ENCODE measurements at regions not wholly inside any gene's neighbourhood (a gene's known extent, or its start where the extent isn't known, plus 50 kb on each side); places are given as distances from the start of the nearest gene placed in this dataset.
A peak's percentile ranks its signal among the peaks of the same experiment; 100 is the strongest.
"Not testable (repeated sequence)": the region's sequence is repeated elsewhere in the genome, so short reads cannot be mapped to it uniquely, and the experiment has no call there.

DNA sequence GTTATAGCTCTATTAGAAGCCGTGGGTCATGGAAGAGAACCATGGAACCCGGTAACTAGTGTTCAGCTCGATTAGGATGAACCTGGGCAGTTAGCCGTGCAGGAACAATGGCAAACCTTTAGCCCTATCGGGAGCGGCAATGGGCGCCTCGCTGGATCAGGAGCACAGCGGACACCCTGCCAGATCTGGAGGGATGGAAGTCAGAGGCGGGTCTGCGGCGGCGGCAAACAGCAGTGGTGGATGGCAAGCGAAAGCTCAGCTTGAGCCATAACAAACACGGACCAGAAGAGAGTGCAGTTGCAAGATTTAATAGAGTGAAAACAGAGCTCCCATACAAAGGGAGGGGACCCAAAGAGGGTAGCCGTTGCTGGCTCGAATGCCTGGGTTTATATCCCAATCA lies 160.2 kb upstream of the RGS6 start:
- ATAC-seq; intact Hi-C loops (cut with DNase I); DNase-seq: not testable (repeated sequence)

GRCh38 chr14:71773898-71774481 lies 158.2 kb upstream of the RGS6 start:
- ATAC-seq (no peak), DNase-seq (no peak)
- intact Hi-C loops (cut with DNase I) = no loop called here

DNA sequence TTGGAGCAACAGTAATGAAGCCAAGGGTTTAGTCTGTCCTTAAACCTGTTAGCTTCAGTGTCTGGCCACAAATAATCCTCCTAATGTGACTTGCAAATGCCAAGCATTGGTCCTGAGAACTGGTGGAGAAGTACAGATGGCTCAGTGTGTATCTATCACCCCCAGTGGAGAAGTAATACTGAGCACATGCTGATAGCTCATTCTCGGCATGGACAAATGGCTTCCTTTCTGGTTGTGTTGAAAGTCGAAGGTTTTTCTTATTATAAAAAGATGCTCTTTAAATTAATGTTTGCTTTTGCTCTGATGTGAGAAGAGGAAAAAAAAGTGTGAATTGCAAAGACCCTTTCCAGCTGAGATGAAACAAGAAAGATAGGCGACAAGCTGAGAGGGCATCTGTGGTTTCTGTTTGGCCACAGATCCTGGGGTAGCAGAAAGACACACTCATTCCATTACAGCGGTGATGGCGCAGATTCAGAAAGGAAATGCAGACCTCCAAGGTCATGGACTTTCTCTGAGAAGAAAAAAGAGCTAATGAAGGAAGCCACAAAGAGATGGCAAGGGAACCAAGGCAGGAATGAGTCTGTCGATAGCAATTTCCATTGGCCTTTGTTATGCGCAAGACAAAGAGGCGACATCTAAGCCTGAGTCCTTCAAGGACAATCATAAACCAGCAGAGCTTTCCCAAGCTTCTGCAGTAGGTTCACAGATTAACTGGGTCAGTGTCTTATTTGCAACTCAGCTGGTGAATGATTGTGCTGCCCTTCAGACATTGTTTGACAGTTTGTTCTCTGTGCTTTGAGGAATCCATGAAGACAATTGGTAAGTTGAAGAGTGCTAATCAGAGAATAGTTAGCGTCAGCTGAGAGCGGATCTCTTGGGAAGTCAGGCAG lies 155.5 kb upstream of the RGS6 start:
- DNase-seq = no peak
- intact Hi-C loops (cut with DNase I) = no loop called here
- no peak for ATAC-seq

GRCh38 chr14:71780075-71780474 lies 152.2 kb upstream of the RGS6 start:
- DNase-seq (no peak), ATAC-seq (peak; percentile 23 to 40)
- intact Hi-C loops (cut with DNase I) = no loop called here

- DNase-seq (no peak), ATAC-seq (no peak)
- intact Hi-C loops (cut with DNase I) = no loop called here
Measured at GRCh38 chr14:71780822-71781221, 151.4 kb upstream of the RGS6 start.

GRCh38 chr14:71783088-71783487 lies 149.1 kb upstream of the RGS6 start:
- intact Hi-C loops (cut with DNase I) = no loop called here
- ATAC-seq = no peak
- DNase-seq = no peak

- ATAC-seq (no peak), DNase-seq (no peak)
- intact Hi-C loops (cut with DNase I) = no loop called here
Measured at GRCh38 chr14:71783786-71784185, 148.4 kb upstream of the RGS6 start.

GRCh38 chr14:71789005-71789404 lies 143.2 kb upstream of the RGS6 start:
- ATAC-seq = no peak
- no peak for DNase-seq
- intact Hi-C loops (cut with DNase I) = no loop called here

DNA sequence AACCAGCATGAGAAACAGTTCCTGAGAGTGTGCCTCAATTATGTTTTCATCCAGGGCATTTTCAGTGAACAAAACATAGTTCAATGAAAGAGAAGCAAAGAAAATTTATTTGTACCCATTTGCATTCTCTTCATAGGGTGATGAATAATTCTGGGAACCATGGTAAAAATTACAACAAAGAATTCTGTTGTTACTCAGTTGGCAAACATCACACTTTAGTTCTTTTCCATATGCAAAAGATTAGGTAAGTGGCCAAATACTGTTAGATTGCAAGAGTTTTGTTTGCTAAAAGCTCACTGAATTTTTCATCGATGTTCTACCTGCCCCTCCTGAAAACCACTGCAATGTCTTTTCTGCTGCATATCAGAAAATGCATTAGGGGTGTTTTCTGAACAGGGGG lies 132.4 kb upstream of the RGS6 start:
- DNase-seq (no peak), ATAC-seq (no peak)
- intact Hi-C loops (cut with DNase I) = no loop called here

DNA sequence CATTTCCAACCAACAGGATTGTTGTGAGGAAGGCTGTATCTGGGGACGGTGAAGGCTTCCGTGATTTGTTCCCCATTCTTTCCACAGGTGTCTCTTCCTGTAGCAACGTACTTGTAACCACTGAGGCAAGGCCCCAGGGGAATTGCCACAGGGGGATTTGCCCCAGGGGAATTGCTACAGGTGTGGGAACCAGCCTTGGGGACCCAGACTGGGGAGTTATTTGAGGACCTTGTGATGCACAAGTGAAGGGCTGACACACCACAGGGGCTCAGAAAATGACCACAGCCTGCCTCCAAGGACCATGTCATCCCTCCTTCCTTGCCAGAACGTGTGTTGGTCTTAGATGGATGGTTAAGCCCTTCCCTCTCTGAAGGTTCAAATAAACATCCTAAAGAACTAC lies 131.4 kb upstream of the RGS6 start:
- intact Hi-C loops (cut with DNase I) = no loop called here
- no peak for DNase-seq
- ATAC-seq = no peak

DNA sequence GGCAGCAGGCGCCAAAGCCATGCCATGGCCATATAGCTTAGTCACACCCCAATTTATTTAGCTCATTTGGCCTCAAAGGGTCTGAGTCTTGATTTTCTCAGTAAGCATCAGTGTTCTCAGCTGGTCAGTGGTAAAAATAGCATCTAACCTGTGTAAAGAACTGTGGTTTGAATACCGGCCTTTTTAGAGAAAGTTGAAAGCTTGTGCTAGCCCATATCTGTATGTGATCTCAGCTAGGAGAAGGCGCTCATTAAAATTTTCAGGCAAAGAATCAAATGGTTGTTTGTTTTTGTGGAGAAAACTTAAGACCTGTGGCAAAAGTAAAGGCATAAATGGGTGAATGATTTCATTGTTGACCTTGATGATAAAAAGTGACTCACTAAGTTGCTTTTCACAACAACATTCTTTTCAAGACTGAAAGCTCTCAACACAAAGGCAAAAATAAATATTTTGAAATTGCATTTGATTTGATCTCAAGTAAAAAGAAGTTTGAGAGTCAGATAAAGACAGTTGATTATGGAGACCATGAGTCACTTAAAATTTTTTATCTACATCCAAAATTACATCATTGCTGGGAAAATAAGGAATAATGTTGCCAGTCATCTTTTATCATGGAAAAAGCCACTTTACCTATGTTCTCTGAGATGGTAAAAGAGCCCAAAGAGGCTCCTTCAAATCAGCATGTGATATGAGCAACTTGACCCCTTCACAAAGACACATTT lies 128.5 kb upstream of the RGS6 start:
- no peak for DNase-seq
- intact Hi-C loops (cut with DNase I) = no loop called here
- peak in 1 of 2 donors; percentile 49 for ATAC-seq

DNA sequence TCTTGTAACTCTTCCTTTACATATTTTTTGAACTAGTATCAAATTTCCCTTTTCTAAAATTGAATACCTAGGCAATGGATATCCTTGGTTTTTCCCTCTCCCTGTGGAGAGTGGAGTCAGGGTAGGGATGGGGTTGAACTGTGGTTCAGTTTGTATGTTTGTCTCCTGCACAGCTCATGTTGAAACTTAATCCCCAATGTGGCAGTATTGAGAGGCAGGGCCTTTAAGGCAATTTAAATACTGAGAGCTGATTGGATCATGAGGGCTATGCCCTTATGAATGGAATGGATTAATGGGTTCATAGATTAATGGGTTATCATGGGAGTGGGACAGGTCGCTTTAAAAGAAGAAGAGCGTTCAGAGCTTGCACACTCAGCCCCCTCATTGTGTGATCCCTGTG lies 127.2 kb upstream of the RGS6 start:
- intact Hi-C loops (cut with DNase I) = no loop called here
- DNase-seq (no peak), ATAC-seq (no peak)

DNA sequence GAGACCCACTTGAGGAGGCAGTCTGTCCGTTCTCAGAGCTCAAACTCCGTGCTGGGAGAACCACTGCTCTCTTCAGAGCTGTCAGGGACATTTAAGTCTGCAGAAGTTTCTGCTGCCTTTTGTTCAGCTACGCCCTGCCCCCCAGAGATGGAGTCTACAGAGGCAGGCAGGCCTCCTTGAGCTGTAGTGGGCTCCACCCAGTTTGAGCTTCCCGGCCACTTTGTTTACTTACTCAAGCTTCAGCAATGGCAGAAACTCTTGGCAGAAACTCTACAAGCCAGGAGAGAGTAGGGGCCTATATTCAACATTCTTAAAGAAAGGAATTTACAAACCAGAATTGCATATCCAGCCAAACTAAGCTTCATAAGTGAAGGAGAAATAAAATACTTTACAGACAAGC lies 125.2 kb upstream of the RGS6 start:
- DNase-seq; ATAC-seq; intact Hi-C loops (cut with DNase I): not testable (repeated sequence)

GRCh38 chr14:71810800-71811199 lies 121.4 kb upstream of the RGS6 start:
- intact Hi-C loops (cut with DNase I); ATAC-seq; DNase-seq: not testable (repeated sequence)

DNA sequence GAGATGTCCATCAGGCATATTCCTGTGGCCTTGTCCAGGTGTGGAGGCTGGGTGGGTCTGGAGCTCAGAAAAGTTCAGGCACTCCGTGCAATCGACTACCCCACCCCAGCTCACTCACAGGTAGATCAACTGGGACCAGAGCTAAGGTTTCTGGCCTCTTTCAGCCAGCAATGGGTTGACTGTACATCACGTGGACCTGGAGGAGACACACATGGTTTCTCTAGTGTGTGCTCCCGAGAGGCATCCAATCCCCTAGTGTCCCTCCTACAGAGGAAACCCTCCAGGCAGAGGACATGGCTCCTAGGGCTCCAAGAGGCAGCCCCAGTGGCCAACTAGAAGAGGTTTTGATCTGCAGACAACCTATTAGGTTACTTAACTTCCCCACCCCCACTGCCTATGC lies 119.5 kb upstream of the RGS6 start:
- no peak for ATAC-seq
- intact Hi-C loops (cut with DNase I) = no loop called here
- no peak for DNase-seq

- DNase-seq (no peak), ATAC-seq (no peak)
- intact Hi-C loops (cut with DNase I) = no loop called here
Measured at GRCh38 chr14:71815110-71815509, 117.1 kb upstream of the RGS6 start.

- DNase-seq (no peak), ATAC-seq (no peak)
- intact Hi-C loops (cut with DNase I) = no loop called here
Measured at GRCh38 chr14:71824816-71825215, 107.4 kb upstream of the RGS6 start.

DNA sequence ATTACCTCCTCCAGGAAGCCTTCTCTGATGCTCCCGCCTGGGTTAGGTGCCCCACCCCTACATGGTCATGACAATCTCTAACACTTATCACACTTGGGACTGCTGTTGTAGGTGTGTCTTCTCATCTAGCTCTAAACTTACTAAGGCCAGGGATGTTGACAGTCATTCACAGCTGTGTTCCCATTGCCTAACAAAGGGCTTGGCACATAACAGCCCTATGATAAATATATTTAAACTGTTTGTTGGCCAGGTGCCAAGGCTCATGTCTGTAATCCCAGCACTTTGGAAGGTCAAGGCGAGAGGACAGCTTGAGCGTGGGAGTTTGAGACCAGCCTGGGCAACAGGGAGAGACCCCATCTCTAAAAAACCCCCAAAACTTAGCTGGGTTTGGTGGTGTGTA lies 98.8 kb upstream of the RGS6 start:
- DNase-seq = no peak
- no peak for ATAC-seq
- intact Hi-C loops (cut with DNase I) = no loop called here

GRCh38 chr14:71834284-71835204 lies 97.7 kb upstream of the RGS6 start:
- no peak for ATAC-seq
- intact Hi-C loops (cut with DNase I) = no loop called here
- DNase-seq = no peak

All from left cardiac atrium (tissue), 4 donors.